HL-60 (cell line): ENCODE measurements at regions not wholly inside any gene's neighbourhood (a gene's known extent, or its start where the extent isn't known, plus 50 kb on each side); places are given as distances from the start of the nearest gene placed in this dataset.

Experiments
- CTCF ChIP-seq: IDR thresholded peaks from one replicate; pipeline ENCODE4 v1.5.1; 2011; ENCODE audit warnings: low read length, control low read depth, inconsistent platforms; ENCODE audit not compliant: insufficient read depth
- GABPA ChIP-seq: IDR thresholded peaks from 2 replicates; pipeline ENCODE4 v1.6.1; 2012; ENCODE audit warnings: low read depth
- POLR2AphosphoS5 ChIP-seq: IDR thresholded peaks from 2 replicates; pipeline ENCODE4 v1.6.1; 2012; ENCODE audit warnings: low read depth
- REST ChIP-seq: IDR thresholded peaks from 2 replicates; pipeline ENCODE4 v1.6.1; 2012; ENCODE audit warnings: low read depth; ENCODE audit not compliant: insufficient replicate concordance
- SPI1 ChIP-seq: IDR thresholded peaks from 2 replicates; pipeline ENCODE4 v1.6.1; 2012; ENCODE audit warnings: low read depth, mild to moderate bottlenecking, borderline replicate concordance

GRCh38 chr3:28000608-28001007 lies 240.8 kb upstream of the CMC1 start:
- TF ChIP-seq CTCF (no peak), REST (no peak), POLR2AphosphoS5 (no peak), GABPA (no peak), SPI1 (no peak)
